Osteoblast (primary cell): ENCODE measurements at regions not wholly inside any gene's neighbourhood (a gene's known extent, or its start where the extent isn't known, plus 50 kb on each side); places are given as distances from the start of the nearest gene placed in this dataset.
"Not testable (repeated sequence)": the region's sequence is repeated elsewhere in the genome, so short reads cannot be mapped to it uniquely, and the experiment has no call there.

Experiments used
- DNase-seq: peaks from one replicate; pipeline ENCODE4 v3.0.0; 2011; ENCODE audit warnings: low spot score, mixed read lengths; ENCODE audit not compliant: insufficient read length; ENCODE audit errors: missing footprints
- H2AFZ ChIP-seq: 2 replicates; pipeline ENCODE4 v1.6.0; 2011; ENCODE audit warnings: mild to moderate bottlenecking, low read length
- H3K27ac ChIP-seq: 2 replicates; pipeline ENCODE4 v1.5.1; 2011; ENCODE audit warnings: mild to moderate bottlenecking, low read depth, low read length, moderate library complexity
- H3K27me3 ChIP-seq: 2 replicates; pipeline ENCODE4 v1.6.0; 2012; ENCODE audit warnings: mild to moderate bottlenecking, control low read depth, inconsistent platforms, low read length, moderate library complexity; ENCODE audit not compliant: insufficient read depth
- H3K36me3 ChIP-seq: 2 replicates; pipeline ENCODE4 v1.5.1; 2011; ENCODE audit warnings: mild to moderate bottlenecking, low read length, control low read depth, moderate library complexity; ENCODE audit not compliant: insufficient read depth
- H3K4me1 ChIP-seq: 2 replicates; pipeline ENCODE4 v1.5.1; 2011; ENCODE audit warnings: mild to moderate bottlenecking, low read length, control low read depth, moderate library complexity; ENCODE audit not compliant: insufficient read depth
- H3K4me2 ChIP-seq: 2 replicates; pipeline ENCODE4 v1.6.0; 2011; ENCODE audit warnings: mild to moderate bottlenecking, low read length; ENCODE audit not compliant: insufficient read depth
- H3K4me3 ChIP-seq: fragments of 200-600 bp; sonication (generic); 3 replicates; pipeline ENCODE4 v1.5.1; 2012; ENCODE audit warnings: mild to moderate bottlenecking, low read length, inconsistent platforms; ENCODE audit not compliant: insufficient read depth
- H3K79me2 ChIP-seq: 2 replicates; pipeline ENCODE4 v1.6.0; 2012; ENCODE audit warnings: mild to moderate bottlenecking, low read length, control low read depth, inconsistent platforms; ENCODE audit not compliant: insufficient read depth
- H3K9me3 ChIP-seq: 2 replicates; pipeline ENCODE4 v1.5.1; 2011; ENCODE audit warnings: low read depth, low read length, control low read depth
- H4K20me1 ChIP-seq: 2 replicates; pipeline ENCODE4 v1.6.0; 2012; ENCODE audit warnings: mild to moderate bottlenecking, low read length, control low read depth; ENCODE audit not compliant: insufficient read depth
- CTCF ChIP-seq: IDR thresholded peaks from 2 replicates; pipeline ENCODE4 v1.5.1; 2011; ENCODE audit warnings: mild to moderate bottlenecking, low read depth, low read length, moderate library complexity; ENCODE audit errors: extremely low read depth

DNA sequence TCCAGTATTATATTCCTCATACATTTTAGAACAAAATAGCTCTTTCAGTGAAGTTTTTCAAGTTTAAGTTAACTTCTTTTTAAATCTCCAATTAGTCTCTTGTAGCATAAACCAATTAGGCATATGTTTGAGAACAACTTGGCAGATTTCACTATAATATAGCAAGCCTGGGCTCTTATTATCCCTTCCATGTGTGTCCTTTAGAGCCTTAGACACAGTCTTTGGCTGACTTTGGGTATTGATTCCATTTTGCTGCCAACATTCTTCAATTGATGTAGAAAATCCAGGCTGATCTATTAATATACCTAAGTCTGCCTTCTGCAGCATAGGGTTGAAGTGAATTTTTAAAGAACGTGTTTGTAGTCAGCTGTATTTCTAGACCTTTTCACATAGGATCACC lies 179.1 kb upstream of the RPRM start:
- Histone ChIP-seq H3K36me3 (no peaks in the 10 kb centered on the region), H3K4me3 (no peak overlapping the region), H3K79me2 (no peaks in the 10 kb centered on the region)

DNA sequence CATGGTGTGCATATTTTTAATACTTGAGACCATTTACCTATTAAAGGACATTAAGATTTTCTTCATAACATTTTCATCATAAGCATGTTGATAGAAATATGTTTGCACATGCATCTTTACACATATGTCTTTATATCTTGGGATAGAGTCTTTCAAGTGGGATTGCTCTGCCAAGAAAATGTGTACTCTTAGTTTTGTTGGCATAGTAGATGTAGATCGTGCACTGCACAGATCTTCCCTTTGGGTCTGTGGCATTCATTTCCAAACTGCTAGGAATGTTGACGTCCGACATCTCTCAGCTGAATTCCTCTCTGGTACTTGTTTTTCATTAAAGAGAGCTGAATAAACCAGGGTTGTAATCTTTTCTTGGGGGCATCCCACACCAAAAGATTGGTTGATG lies 183.2 kb upstream of the RPRM start:
- no peak overlapping the region for H3K4me2 ChIP-seq
- peaks cover 3% of the 10 kb centered on the region for H3K9me3 ChIP-seq
- H4K20me1 ChIP-seq = no peaks in the 10 kb centered on the region
- DNase-seq = no peak
- no peaks in the 10 kb centered on the region for H3K27me3 ChIP-seq
- no peak overlapping the region for H3K4me3 ChIP-seq
- no peaks in the 10 kb centered on the region for H3K36me3 ChIP-seq
- H3K79me2 ChIP-seq = no peaks in the 10 kb centered on the region
- no peak overlapping the region for H3K27ac ChIP-seq
- no peak for TF ChIP-seq CTCF
- H2AFZ ChIP-seq = no peak overlapping the region
- no peaks in the 10 kb centered on the region for H3K4me1 ChIP-seq

More for the DNA sequence above, 179.1 kb upstream of the RPRM start:
- H4K20me1 ChIP-seq = no peaks in the 10 kb centered on the region
- no peaks in the 10 kb centered on the region for H3K4me1 ChIP-seq
- no peak for TF ChIP-seq CTCF
- no peak overlapping the region for H3K27ac ChIP-seq
- no peak overlapping the region for H3K4me2 ChIP-seq
- H2AFZ ChIP-seq = no peak overlapping the region
- DNase-seq = no peak
- no peaks in the 10 kb centered on the region for H3K27me3 ChIP-seq
- H3K9me3 ChIP-seq = peaks cover 6% of the 10 kb centered on the region

GRCh38 chr2:153663371-153663770 lies 184.8 kb upstream of the RPRM start:
- Histone ChIP-seq H3K4me2 (no peak overlapping the region), H2AFZ (no peak overlapping the region), H3K4me3 (no peak overlapping the region), H3K79me2 (no peaks in the 10 kb centered on the region), H3K9me3 (peaks cover 2% of the 10 kb centered on the region), H3K4me1 (no peaks in the 10 kb centered on the region), H3K36me3 (no peaks in the 10 kb centered on the region), H3K27me3 (no peaks in the 10 kb centered on the region), H4K20me1 (no peaks in the 10 kb centered on the region), H3K27ac (no peak overlapping the region)
- TF ChIP-seq CTCF = no peak
- DNase-seq = no peak

GRCh38 chr2:153664009-153664408 lies 185.4 kb upstream of the RPRM start:
- not testable (repeated sequence) for H2AFZ ChIP-seq, DNase-seq, H3K27ac ChIP-seq, H3K4me3 ChIP-seq, H3K36me3 ChIP-seq, H4K20me1 ChIP-seq, H3K4me2 ChIP-seq, H3K79me2 ChIP-seq, H3K4me1 ChIP-seq, H3K9me3 ChIP-seq, H3K27me3 ChIP-seq
